ENCODE measurements at regions not wholly inside any gene's neighbourhood (a gene's known extent, or its start where the extent isn't known, plus 50 kb on each side); places are given as distances from the start of the nearest gene placed in this dataset.

DNA sequence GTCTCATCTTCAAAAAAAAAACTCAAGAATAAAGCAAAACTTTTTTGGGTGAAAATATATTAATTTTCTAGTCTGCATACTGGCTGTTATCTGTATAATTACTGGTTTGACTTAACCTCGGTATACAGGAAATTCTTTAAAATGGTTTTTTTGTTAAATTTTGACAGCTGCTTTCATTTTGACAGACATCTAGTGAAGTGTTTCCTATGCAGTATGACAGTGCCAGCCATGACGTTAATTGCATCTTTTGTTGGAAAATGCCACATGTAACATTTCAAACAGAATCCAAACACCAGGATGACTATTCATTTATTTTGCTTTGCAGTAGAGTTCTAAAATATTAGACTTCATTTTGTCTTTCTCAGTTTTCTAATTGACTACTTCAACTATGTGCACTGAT, 460.4 kb downstream of the NXPH1 start:
- ATAC-seq (replicated peaks in 1 of 4) (no peak), DNase-seq (no peak)
- no peaks in the 10 kb centered on the region for H3K36me3 ChIP-seq (ENCODE audit: control insufficient read depth in 2 of 2, extremely low read depth in 1 of 2, insufficient read depth in 1 of 2, low read length in 1 of 2)
- Mint-ChIP-seq H3K9me3 (peaks cover 6 to 8% (median 8%) of the 10 kb centered on the region in 3 donors), H3K27me3 (no peaks in the 10 kb centered on the region), H3K27ac (no peak overlapping the region), H3K4me1 (no peaks in the 10 kb centered on the region), H3K4me3 (no peak overlapping the region), H3K36me3 (no peaks in the 10 kb centered on the region)
- ChIA-PET POLR2A (no interaction called here), CTCF (no interaction called here)
- H3K9me3 ChIP-seq = no peaks in the 10 kb centered on the region
- H3K4me3 ChIP-seq (ENCODE audit: control insufficient read depth in 1 of 2, extremely low read depth in 1 of 2, low read length in 1 of 2) = no peak overlapping the region
- no peak overlapping the region for H3K27ac ChIP-seq (ENCODE audit: low read length)
- WGBS (ENCODE audit: insufficient coverage) = no CpG with 5 or more reads among the region's 2 CpGs
- H3K4me1 ChIP-seq (ENCODE audit: control insufficient read depth in 1 of 2, extremely low read depth in 1 of 2, insufficient read depth in 2 of 2, low read length in 2 of 2) = no peaks in the 10 kb centered on the region
- no peaks in the 10 kb centered on the region for H3K27me3 ChIP-seq (replicated peaks in 1 of 2; ENCODE audit: control insufficient read depth in 2 of 2, extremely low read depth in 1 of 2, insufficient read depth in 2 of 2, low read length in 1 of 2)

DNA sequence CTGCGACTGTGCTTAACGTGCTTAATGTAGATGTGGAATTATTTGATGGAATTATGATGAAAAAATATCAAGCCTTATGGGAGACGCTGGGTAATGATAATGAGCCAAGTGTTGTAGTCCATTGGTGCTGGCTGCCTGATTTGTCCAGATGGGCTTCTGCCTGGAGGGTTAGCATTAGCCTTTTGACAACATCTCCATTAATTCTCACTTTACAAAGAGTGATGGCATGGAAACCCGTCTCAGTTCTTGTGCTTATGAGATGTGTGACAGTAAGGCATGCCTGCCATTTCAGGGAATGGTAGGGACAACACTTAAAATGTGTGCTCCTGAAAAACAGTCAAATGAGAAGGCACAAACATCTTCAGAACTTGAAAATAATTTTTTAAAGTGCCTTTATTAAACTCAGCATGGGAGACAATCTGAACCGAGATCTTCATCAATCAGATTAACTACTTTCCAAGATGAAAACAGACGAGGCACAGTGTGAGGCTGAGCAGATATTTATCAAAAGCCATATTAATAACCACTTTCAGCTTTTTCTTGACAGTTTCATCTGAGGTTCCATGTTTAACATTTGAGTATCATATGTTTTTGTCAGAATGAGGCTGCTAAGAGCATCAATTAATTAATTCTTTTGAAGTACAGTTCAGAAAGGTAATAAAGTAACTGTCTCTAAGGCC, 473.1 kb downstream of the NXPH1 start:
- Histone ChIP-seq H3K4me1 (ENCODE audit: control insufficient read depth in 1 of 2, extremely low read depth in 1 of 2, insufficient read depth in 2 of 2, low read length in 2 of 2) (no peaks in the 10 kb centered on the region), H3K9me3 (no peaks in the 10 kb centered on the region), H3K4me3 (ENCODE audit: control insufficient read depth in 1 of 2, extremely low read depth in 1 of 2, low read length in 1 of 2) (no peak overlapping the region), H3K36me3 (ENCODE audit: control insufficient read depth in 2 of 2, extremely low read depth in 1 of 2, insufficient read depth in 1 of 2, low read length in 1 of 2) (no peaks in the 10 kb centered on the region), H3K27me3 (replicated peaks in 1 of 2; ENCODE audit: control insufficient read depth in 2 of 2, extremely low read depth in 1 of 2, insufficient read depth in 2 of 2, low read length in 1 of 2) (no peaks in the 10 kb centered on the region), H3K27ac (ENCODE audit: low read length) (no peak overlapping the region)
- H3K9me3 Mint-ChIP-seq = peaks cover 4 to 11% (median 5%) of the 10 kb centered on the region in 3 donors
- ATAC-seq (replicated peaks in 1 of 4) = no peak
- DNase-seq = no peak
- H3K27me3 Mint-ChIP-seq = no peaks in the 10 kb centered on the region
- H3K27ac Mint-ChIP-seq = no peak overlapping the region
- no peaks in the 10 kb centered on the region for H3K36me3 Mint-ChIP-seq
- H3K4me3 Mint-ChIP-seq = no peak overlapping the region
- ChIA-PET CTCF (no interaction called here), POLR2A (no interaction called here)
- no peaks in the 10 kb centered on the region for H3K4me1 Mint-ChIP-seq
- WGBS (ENCODE audit: insufficient coverage) = 100% methylated on average over 2 of the region's 6 CpGs

DNA sequence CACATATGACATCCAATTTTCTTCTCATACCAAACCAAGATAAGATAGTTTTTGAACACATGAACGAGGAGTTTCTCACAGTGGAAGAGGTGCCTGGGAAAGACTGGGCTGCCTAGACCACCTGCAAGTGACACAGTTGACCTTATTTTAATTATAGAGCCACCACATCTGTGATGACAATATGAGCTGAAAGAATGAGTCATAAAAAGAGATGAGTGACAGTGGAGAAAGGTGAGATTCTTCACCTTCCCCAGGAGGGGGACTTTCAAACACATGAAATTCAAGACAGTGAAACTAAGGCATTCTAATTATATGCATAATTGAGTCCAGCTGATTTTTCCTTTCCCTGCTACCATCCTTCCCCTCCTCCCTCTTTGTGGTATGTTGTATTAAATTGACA, 475.5 kb downstream of the NXPH1 start:
- Histone ChIP-seq H3K36me3 (ENCODE audit: control insufficient read depth in 2 of 2, extremely low read depth in 1 of 2, insufficient read depth in 1 of 2, low read length in 1 of 2) (no peaks in the 10 kb centered on the region), H3K4me3 (ENCODE audit: control insufficient read depth in 1 of 2, extremely low read depth in 1 of 2, low read length in 1 of 2) (no peak overlapping the region), H3K27me3 (replicated peaks in 1 of 2; ENCODE audit: control insufficient read depth in 2 of 2, extremely low read depth in 1 of 2, insufficient read depth in 2 of 2, low read length in 1 of 2) (no peaks in the 10 kb centered on the region), H3K4me1 (ENCODE audit: control insufficient read depth in 1 of 2, extremely low read depth in 1 of 2, insufficient read depth in 2 of 2, low read length in 2 of 2) (no peaks in the 10 kb centered on the region), H3K9me3 (no peaks in the 10 kb centered on the region), H3K27ac (ENCODE audit: low read length) (no peak overlapping the region)
- H3K36me3 Mint-ChIP-seq = no peaks in the 10 kb centered on the region
- WGBS (ENCODE audit: insufficient coverage) = no CpG with 5 or more reads among the region's 1 CpG
- H3K4me3 Mint-ChIP-seq = no peak overlapping the region
- ATAC-seq (replicated peaks in 1 of 4) (no peak), DNase-seq (no peak)
- peaks cover 3 to 8% (median 4%) of the 10 kb centered on the region in 3 donors for H3K9me3 Mint-ChIP-seq
- H3K27ac Mint-ChIP-seq = no peak overlapping the region
- H3K27me3 Mint-ChIP-seq = no peaks in the 10 kb centered on the region
- ChIA-PET CTCF (no interaction called here), POLR2A (no interaction called here)
- no peaks in the 10 kb centered on the region for H3K4me1 Mint-ChIP-seq

DNA sequence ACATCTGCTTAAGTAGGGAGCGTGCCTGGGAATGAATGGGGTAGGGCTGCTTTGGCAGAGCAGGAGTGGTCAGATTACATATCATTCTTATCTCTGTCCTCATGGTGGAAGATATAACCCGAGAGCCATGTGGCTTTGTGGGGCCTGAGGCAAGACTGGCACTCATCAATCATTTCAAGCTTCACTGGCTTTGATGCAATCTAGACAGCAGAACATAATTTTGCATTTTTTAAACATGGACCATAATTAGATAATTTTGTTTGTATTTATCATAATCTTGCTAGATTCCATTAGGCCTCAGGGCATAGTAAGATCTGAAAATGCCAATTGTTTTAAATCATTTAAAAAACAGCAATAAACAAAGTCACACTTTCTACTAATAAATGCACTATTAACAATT, 480.3 kb downstream of the NXPH1 start:
- DNase-seq = no peak
- H3K27ac Mint-ChIP-seq = no peak overlapping the region
- no peaks in the 10 kb centered on the region for H3K36me3 ChIP-seq (ENCODE audit: control insufficient read depth in 2 of 2, extremely low read depth in 1 of 2, insufficient read depth in 1 of 2, low read length in 1 of 2)
- H3K27ac ChIP-seq (ENCODE audit: low read length) = no peak overlapping the region
- H3K9me3 Mint-ChIP-seq = peaks cover 0 to 12% (median 5%) of the 10 kb centered on the region in 3 donors
- no peaks in the 10 kb centered on the region for H3K4me1 Mint-ChIP-seq
- ChIA-PET CTCF (no interaction called here), POLR2A (no interaction called here)
- H3K4me3 Mint-ChIP-seq = no peak overlapping the region
- no peaks in the 10 kb centered on the region for H3K36me3 Mint-ChIP-seq
- no peaks in the 10 kb centered on the region for H3K27me3 Mint-ChIP-seq
- no peak for ATAC-seq (replicated peaks in 1 of 4)
- no CpG with 5 or more reads among the region's 2 CpGs for WGBS (ENCODE audit: insufficient coverage)
- H3K4me1 ChIP-seq (ENCODE audit: control insufficient read depth in 1 of 2, extremely low read depth in 1 of 2, insufficient read depth in 2 of 2, low read length in 2 of 2) = no peaks in the 10 kb centered on the region
- no peak overlapping the region for H3K4me3 ChIP-seq (ENCODE audit: control insufficient read depth in 1 of 2, extremely low read depth in 1 of 2, low read length in 1 of 2)
- H3K9me3 ChIP-seq = no peaks in the 10 kb centered on the region
- no peaks in the 10 kb centered on the region for H3K27me3 ChIP-seq (replicated peaks in 1 of 2; ENCODE audit: control insufficient read depth in 2 of 2, extremely low read depth in 1 of 2, insufficient read depth in 2 of 2, low read length in 1 of 2)

DNA sequence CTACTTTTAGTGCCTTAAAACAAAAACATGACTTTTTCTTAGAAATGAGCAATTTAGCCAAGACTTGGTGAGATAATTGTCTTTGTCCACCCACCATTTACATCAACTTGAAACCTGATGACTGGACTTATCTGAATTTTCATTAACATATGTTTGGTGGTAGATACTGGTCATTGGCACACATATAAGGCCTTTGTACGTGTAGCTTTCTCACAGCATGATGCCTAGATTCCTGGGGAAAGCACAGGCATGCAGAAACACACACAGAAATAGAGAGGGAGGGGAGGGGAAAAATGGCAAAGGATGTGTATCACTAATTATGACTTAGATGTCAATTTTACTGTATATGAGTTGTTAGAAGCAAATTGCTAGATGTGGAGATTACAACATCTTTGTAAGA, 488.4 kb downstream of the NXPH1 start:
- Histone ChIP-seq H3K27me3 (replicated peaks in 1 of 2; ENCODE audit: control insufficient read depth in 2 of 2, extremely low read depth in 1 of 2, insufficient read depth in 2 of 2, low read length in 1 of 2) (no peaks in the 10 kb centered on the region), H3K36me3 (ENCODE audit: control insufficient read depth in 2 of 2, extremely low read depth in 1 of 2, insufficient read depth in 1 of 2, low read length in 1 of 2) (no peaks in the 10 kb centered on the region), H3K9me3 (no peaks in the 10 kb centered on the region), H3K4me3 (ENCODE audit: control insufficient read depth in 1 of 2, extremely low read depth in 1 of 2, low read length in 1 of 2) (no peak overlapping the region), H3K27ac (ENCODE audit: low read length) (no peak overlapping the region), H3K4me1 (ENCODE audit: control insufficient read depth in 1 of 2, extremely low read depth in 1 of 2, insufficient read depth in 2 of 2, low read length in 2 of 2) (no peaks in the 10 kb centered on the region)
- Mint-ChIP-seq H3K9me3 (peaks cover 10 to 16% (median 14%) of the 10 kb centered on the region in 3 donors), H3K4me3 (no peak overlapping the region), H3K27ac (no peak overlapping the region), H3K27me3 (no peaks in the 10 kb centered on the region), H3K36me3 (no peaks in the 10 kb centered on the region), H3K4me1 (no peaks in the 10 kb centered on the region)
- ATAC-seq (replicated peaks in 1 of 4) (no peak), DNase-seq (no peak)
- ChIA-PET POLR2A (no interaction called here), CTCF (no interaction called here)
- WGBS (ENCODE audit: insufficient coverage) = 38% methylated on average over 1 of the region's 1 CpG

DNA sequence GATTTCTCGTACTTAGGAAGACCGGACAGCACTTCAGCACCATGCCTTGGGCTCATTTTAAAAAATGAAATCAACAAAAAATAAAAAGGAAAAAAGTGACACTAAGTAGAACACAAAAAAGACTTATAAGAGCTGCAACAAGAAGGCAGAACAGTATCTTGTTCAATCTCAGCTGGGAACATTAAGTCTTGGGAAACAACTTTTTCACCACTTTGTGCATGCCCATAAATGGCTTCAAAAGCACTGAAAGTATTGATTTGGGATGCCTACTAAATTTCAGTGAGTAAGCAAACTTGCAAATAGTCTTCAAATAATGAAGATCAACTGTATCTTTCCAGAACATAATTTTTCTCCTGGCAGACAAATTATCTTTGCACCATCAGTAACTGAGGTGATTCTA, 489.3 kb downstream of the NXPH1 start:
- Histone ChIP-seq H3K4me1 (ENCODE audit: control insufficient read depth in 1 of 2, extremely low read depth in 1 of 2, insufficient read depth in 2 of 2, low read length in 2 of 2) (no peaks in the 10 kb centered on the region), H3K4me3 (ENCODE audit: control insufficient read depth in 1 of 2, extremely low read depth in 1 of 2, low read length in 1 of 2) (no peak overlapping the region), H3K27ac (ENCODE audit: low read length) (no peak overlapping the region), H3K9me3 (no peaks in the 10 kb centered on the region), H3K27me3 (replicated peaks in 1 of 2; ENCODE audit: control insufficient read depth in 2 of 2, extremely low read depth in 1 of 2, insufficient read depth in 2 of 2, low read length in 1 of 2) (no peaks in the 10 kb centered on the region), H3K36me3 (ENCODE audit: control insufficient read depth in 2 of 2, extremely low read depth in 1 of 2, insufficient read depth in 1 of 2, low read length in 1 of 2) (no peaks in the 10 kb centered on the region)
- Mint-ChIP-seq H3K27me3 (no peaks in the 10 kb centered on the region), H3K4me1 (no peaks in the 10 kb centered on the region), H3K27ac (no peak overlapping the region), H3K9me3 (peaks cover 10 to 16% (median 14%) of the 10 kb centered on the region in 3 donors), H3K36me3 (no peaks in the 10 kb centered on the region), H3K4me3 (no peak overlapping the region)
- POLR2A ChIA-PET = no interaction called here
- no CpG with 5 or more reads among the region's 2 CpGs for WGBS (ENCODE audit: insufficient coverage)
- CTCF ChIA-PET = no interaction called here
- no peak for DNase-seq
- no peak for ATAC-seq (replicated peaks in 1 of 4)

Measured in T-cell (primary cell).